T-cell (primary cell): ENCODE measurements at regions not wholly inside any gene's neighbourhood (a gene's known extent, or its start where the extent isn't known, plus 50 kb on each side); places are given as distances from the start of the nearest gene placed in this dataset.

Experiments used
- ATAC-seq, 4 experiments: fragments of 200-7000 bp in 3 of 4; fragments of 150-1000 bp in 1 of 4; cut with Tn5 transposase; replicated peaks in 1 of 4; 1 replicate in 3 of 4; 2 replicates in 1 of 4; pipeline ENCODE4 v1.10.0; 2021; ENCODE audit warnings: moderate library complexity in 3 of 4, mild to moderate bottlenecking in 2 of 4, moderate number of reproducible peaks in 1 of 4
- CTCF ChIA-PET, 2 donors: fragments of 300-600 bp; sonication (Branson Sonifier 250); formaldehyde crosslinking; loops; one replicate each; lab custom pipeline; 2022; ENCODE audit warnings: antibody characterized with exemption in 2 of 2; lab: Charles Lee
- POLR2A ChIA-PET, 2 donors: fragments of 300-600 bp; sonication (Branson Sonifier 250); formaldehyde crosslinking; loops; one replicate each; lab custom pipeline; 2022; ENCODE audit warnings: antibody characterized with exemption in 2 of 2; lab: Charles Lee
- DNase-seq, 35 experiments: peaks; one replicate each; pipeline versions ENCODE4 v3.0.0 to v3.0.0-alpha.2; 2013 to 2023
- H3K27ac ChIP-seq: one replicate; pipeline ENCODE4 v1.5.1; 2013; ENCODE audit warnings: low read length
- H3K27me3 ChIP-seq, 2 experiments: replicated peaks in 1 of 2; 1 replicate in 1 of 2; 2 replicates in 1 of 2; pipeline versions ENCODE4 v1.6.1 to v1.7.0; 2013; ENCODE audit warnings: low read length in 1 of 2, mixed read lengths in 1 of 2; ENCODE audit not compliant: control insufficient read depth in 2 of 2, insufficient read depth in 2 of 2; ENCODE audit errors: extremely low read depth in 1 of 2
- H3K36me3 ChIP-seq, 2 donors: 1 replicate in 1 of 2; 2 replicates in 1 of 2; pipeline versions ENCODE4 v1.6.1 to v1.7.0; 2013; ENCODE audit warnings: low read length in 1 of 2; ENCODE audit not compliant: control insufficient read depth in 2 of 2, insufficient read depth in 1 of 2; ENCODE audit errors: extremely low read depth in 1 of 2
- H3K4me1 ChIP-seq, 2 experiments: 1 replicate in 1 of 2; 2 replicates in 1 of 2; pipeline versions ENCODE4 v1.6.1 to v1.7.0; 2013; ENCODE audit warnings: low read length in 2 of 2, mixed read lengths in 1 of 2; ENCODE audit not compliant: insufficient read depth in 2 of 2, control insufficient read depth in 1 of 2; ENCODE audit errors: extremely low read depth in 1 of 2
- H3K4me3 ChIP-seq, 2 donors: 1 replicate in 1 of 2; 2 replicates in 1 of 2; pipeline versions ENCODE4 v1.5.1 to v1.7.0; 2013; ENCODE audit warnings: mild to moderate bottlenecking in 2 of 2, low read length in 1 of 2, moderate library complexity in 1 of 2; ENCODE audit not compliant: control insufficient read depth in 1 of 2; ENCODE audit errors: extremely low read depth in 1 of 2
- H3K9me3 ChIP-seq: 2 replicates; pipeline ENCODE4 v1.7.0; 2013
- H3K27ac Mint-ChIP-seq, 2 donors: one replicate each; pipeline ENCODE4 v1.8.0; 2020 to 2021; ENCODE audit warnings: mild to moderate bottlenecking in 2 of 2, mixed read lengths in 2 of 2
- H3K27me3 Mint-ChIP-seq, 2 donors: one replicate each; pipeline ENCODE4 v1.8.0; 2021 to 2022; ENCODE audit warnings: mixed read lengths in 2 of 2
- H3K36me3 Mint-ChIP-seq: one replicate; pipeline ENCODE4 v1.8.0; 2021; ENCODE audit warnings: mixed read lengths
- H3K4me1 Mint-ChIP-seq, 3 donors: one replicate each; pipeline ENCODE4 v1.8.0; 2020 to 2022; ENCODE audit warnings: mixed read lengths in 3 of 3, mild to moderate bottlenecking in 1 of 3
- H3K4me3 Mint-ChIP-seq, 3 donors: one replicate each; pipeline ENCODE4 v1.8.0; 2020 to 2022; ENCODE audit warnings: mild to moderate bottlenecking in 3 of 3, mixed read lengths in 3 of 3, moderate library complexity in 3 of 3
- H3K9me3 Mint-ChIP-seq, 3 donors: one replicate each; pipeline ENCODE4 v1.8.0; 2020 to 2022; ENCODE audit warnings: mixed read lengths in 3 of 3
- WGBS: methylation state at CpG from one replicate; pipeline ENCODE4 v1.1.5; 2013; ENCODE audit warnings: missing lambda C conversion rate; ENCODE audit not compliant: insufficient coverage; 5-methylcytosine and 5-hydroxymethylcytosine counted together

DNA sequence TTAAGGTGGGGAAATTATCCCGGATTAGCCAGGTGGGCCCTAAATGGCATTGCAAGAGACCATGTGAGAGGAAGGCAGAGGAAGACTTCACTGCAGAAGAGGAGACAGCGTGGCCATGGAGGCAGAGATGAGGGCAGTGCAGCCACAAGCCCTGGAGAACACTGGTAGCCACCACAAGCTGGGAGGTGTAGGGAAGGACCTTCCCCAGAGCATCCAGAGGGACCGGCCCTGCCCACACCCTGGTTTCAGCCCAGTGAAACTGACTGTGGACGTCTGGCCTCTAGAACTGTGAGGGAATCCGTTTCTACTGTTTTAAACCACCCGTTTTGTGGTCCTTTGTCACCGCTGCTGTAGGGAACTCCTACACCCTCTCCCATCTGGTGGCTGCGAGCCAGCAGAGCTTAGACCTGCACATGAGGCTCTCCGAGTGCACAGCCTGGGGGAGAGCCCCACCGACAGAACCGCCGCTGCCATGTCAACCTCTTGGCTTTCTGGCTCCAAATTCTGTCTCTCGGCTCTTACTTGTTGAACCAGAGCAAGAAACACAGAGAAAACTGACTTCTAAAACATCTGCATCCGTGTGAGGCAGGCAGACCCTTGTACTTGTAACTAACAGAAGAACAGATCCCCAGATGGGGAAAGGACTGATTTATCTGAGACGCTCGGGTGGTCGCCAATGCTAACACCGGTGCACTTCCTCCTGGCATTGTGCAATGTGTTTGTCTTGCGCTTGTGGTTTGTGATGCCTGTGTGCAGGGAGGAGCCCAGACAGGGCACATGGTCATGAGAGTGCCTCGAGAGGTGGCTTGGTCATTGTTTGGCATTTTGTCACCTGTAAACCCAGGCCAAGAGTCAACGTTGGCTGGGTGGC lies 90.8 kb upstream of the TMPRSS2 start:
- WGBS, result 37% methylated on average over 19 of the region's 21 CpGs
- H3K9me3 Mint-ChIP-seq, result no peaks in the 10 kb centered on the region
- no peaks in the 10 kb centered on the region for H3K36me3 Mint-ChIP-seq
- H3K27ac Mint-ChIP-seq, result no peak overlapping the region
- CTCF ChIA-PET, result no interaction called here
- H3K27me3 ChIP-seq, result peaks cover 0 to 19% of the 10 kb centered on the region in 2 experiments
- no peaks in the 10 kb centered on the region for H3K36me3 ChIP-seq
- ATAC-seq, result no peak
- no peaks in the 10 kb centered on the region for H3K9me3 ChIP-seq
- H3K27ac ChIP-seq, result no peak overlapping the region
- no peaks in the 10 kb centered on the region for H3K4me1 Mint-ChIP-seq
- H3K4me3 Mint-ChIP-seq, result no peak overlapping the region
- no peaks in the 10 kb centered on the region for H3K4me1 ChIP-seq
- no peak overlapping the region for H3K4me3 ChIP-seq
- peaks cover 13 to 26% of the 10 kb centered on the region in 2 donors for H3K27me3 Mint-ChIP-seq
- no peak for DNase-seq
- POLR2A ChIA-PET, result no interaction called here

DNA sequence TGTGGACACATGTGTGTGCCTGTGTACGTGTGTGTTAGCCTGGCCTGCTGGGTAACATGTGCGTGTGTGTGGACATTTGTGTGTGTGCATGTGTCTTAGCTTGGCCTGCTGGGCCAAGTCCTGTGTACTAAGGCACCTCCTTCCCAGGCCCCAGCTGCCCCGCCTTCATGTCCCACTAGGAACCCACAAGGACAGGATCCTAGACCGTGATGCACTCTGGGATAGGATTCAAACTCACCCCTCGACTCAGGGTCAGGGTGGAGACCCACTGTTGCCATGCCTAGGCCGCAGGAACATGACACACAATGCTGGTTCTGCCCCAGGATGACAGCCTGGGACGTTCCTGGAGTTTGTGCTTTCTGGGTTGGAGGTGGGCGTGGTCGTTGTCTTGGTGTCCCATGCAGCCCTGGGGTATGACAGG lies 89.9 kb upstream of the TMPRSS2 start:
- no peak for DNase-seq
- Histone ChIP-seq H3K36me3 (no peaks in the 10 kb centered on the region), H3K27ac (no peak overlapping the region), H3K4me3 (no peak overlapping the region), H3K4me1 (no peaks in the 10 kb centered on the region), H3K9me3 (no peaks in the 10 kb centered on the region), H3K27me3 (peaks cover 0 to 22% of the 10 kb centered on the region in 2 experiments)
- H3K27me3 Mint-ChIP-seq, result peaks cover 15 to 22% of the 10 kb centered on the region in 2 donors
- no peak overlapping the region for H3K27ac Mint-ChIP-seq
- no peaks in the 10 kb centered on the region for H3K36me3 Mint-ChIP-seq
- H3K4me3 Mint-ChIP-seq, result no peak overlapping the region
- WGBS, result 82% methylated on average over 3 of the region's 9 CpGs
- H3K4me1 Mint-ChIP-seq, result no peaks in the 10 kb centered on the region
- ChIA-PET CTCF (no interaction called here), POLR2A (no interaction called here)
- no peaks in the 10 kb centered on the region for H3K9me3 Mint-ChIP-seq
- ATAC-seq, result no peak

DNA sequence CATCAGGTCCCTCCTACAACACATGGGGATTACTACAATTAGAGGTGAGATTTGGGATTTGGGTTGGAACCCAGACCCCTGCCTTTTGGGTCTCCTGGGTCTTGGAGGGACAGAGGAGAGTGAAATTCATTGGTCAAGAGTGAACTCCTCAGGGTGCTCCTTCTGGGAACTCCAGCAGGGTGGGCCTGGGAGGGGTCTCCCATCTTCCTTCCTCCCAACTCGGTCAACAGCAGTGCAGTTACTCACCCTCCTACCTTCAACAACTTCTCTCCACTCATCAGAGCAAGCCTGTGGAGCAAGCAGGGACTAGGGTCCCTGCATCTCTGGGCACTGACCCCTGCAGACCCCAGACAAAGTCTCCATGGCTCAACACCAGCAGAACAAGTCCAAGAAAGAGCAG lies 89.3 kb upstream of the TMPRSS2 start:
- POLR2A ChIA-PET, result no interaction called here
- Mint-ChIP-seq H3K27me3 (peaks cover 17 to 21% of the 10 kb centered on the region in 2 donors), H3K4me1 (no peaks in the 10 kb centered on the region), H3K36me3 (no peaks in the 10 kb centered on the region), H3K27ac (no peak overlapping the region), H3K4me3 (no peak overlapping the region), H3K9me3 (no peaks in the 10 kb centered on the region)
- Histone ChIP-seq H3K27me3 (peaks cover 0 to 26% of the 10 kb centered on the region in 2 experiments), H3K4me1 (no peaks in the 10 kb centered on the region), H3K36me3 (no peaks in the 10 kb centered on the region), H3K4me3 (no peak overlapping the region), H3K9me3 (no peaks in the 10 kb centered on the region), H3K27ac (no peak overlapping the region)
- no peak for DNase-seq
- CTCF ChIA-PET, result no interaction called here
- ATAC-seq, result no peak
- WGBS, result 67% methylated on average over 1 of the region's 1 CpG

DNA sequence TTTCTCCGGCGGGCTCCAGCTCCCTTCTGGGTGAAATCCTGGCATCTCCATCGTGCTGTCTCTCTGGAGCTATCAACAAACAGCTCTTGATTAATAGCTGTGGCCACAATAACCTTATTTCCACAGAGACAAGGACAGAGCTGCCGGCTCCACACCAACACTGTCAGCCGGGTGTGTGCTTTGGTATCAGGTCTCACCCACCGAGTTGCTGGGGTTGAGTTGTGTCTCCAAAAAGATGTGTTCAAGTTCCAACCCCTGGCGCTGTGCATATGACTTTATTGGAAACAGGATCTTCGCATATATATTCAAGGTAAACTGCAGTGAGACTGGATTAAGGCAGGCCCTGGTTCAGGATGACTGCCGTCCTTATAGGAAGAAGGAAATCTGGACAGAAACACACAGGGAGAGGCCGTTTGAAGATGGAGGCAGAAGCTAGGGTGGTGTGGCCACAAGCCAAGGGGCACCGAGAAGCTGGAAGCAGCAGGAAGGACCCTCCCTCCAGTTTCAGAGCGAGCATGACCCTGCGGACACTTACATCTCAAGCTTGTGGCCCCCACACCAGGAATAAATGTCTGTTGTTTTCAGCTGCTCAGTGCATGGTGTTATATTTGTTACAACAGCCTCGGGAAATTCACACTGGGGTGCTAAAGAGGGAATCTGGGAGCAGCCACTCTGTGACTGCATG lies 88.4 kb upstream of the TMPRSS2 start:
- peaks cover 15 to 21% of the 10 kb centered on the region in 2 donors for H3K27me3 Mint-ChIP-seq
- ATAC-seq (no peak), DNase-seq (no peak)
- Histone ChIP-seq H3K27me3 (peaks cover 0 to 26% of the 10 kb centered on the region in 2 experiments), H3K4me1 (no peaks in the 10 kb centered on the region), H3K36me3 (no peaks in the 10 kb centered on the region), H3K27ac (no peak overlapping the region), H3K4me3 (no peak overlapping the region), H3K9me3 (no peaks in the 10 kb centered on the region)
- no peak overlapping the region for H3K4me3 Mint-ChIP-seq
- 83% methylated on average over 8 of the region's 14 CpGs for WGBS
- CTCF ChIA-PET, result no interaction called here
- H3K4me1 Mint-ChIP-seq, result no peaks in the 10 kb centered on the region
- H3K36me3 Mint-ChIP-seq, result no peaks in the 10 kb centered on the region
- POLR2A ChIA-PET, result no interaction called here
- H3K27ac Mint-ChIP-seq, result no peak overlapping the region
- no peaks in the 10 kb centered on the region for H3K9me3 Mint-ChIP-seq

DNA sequence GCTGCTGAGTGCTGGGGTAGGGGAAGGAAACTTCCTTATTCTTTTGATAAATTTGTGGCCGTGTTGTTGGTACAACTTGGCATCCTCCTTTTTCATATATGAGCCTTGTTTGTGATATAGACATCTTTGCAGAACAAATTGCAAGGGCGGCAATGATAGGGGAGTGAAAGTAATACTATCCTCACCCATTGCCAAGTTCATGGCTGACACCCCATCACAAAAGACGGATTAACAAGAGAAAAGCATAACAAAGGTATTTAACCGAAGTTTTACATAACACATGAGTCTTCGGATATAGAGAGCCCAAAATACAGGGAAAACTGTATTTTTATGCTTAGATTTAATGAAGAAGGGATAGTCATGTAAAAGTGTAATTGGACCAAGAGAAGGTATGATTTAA lies 86.3 kb upstream of the TMPRSS2 start:
- no peaks in the 10 kb centered on the region for H3K36me3 ChIP-seq
- no peak overlapping the region for H3K27ac Mint-ChIP-seq
- H3K4me3 ChIP-seq, result no peak overlapping the region
- H3K27me3 Mint-ChIP-seq, result peaks cover 14 to 22% of the 10 kb centered on the region in 2 donors
- WGBS, result 60% methylated on average over 1 of the region's 5 CpGs
- ATAC-seq, result no peak
- H3K4me1 ChIP-seq, result no peaks in the 10 kb centered on the region
- no peaks in the 10 kb centered on the region for H3K4me1 Mint-ChIP-seq
- no peak overlapping the region for H3K27ac ChIP-seq
- H3K36me3 Mint-ChIP-seq, result no peaks in the 10 kb centered on the region
- CTCF ChIA-PET, result no interaction called here
- H3K9me3 ChIP-seq, result no peaks in the 10 kb centered on the region
- DNase-seq, result no peak
- H3K4me3 Mint-ChIP-seq, result no peak overlapping the region
- POLR2A ChIA-PET, result no interaction called here
- peaks cover 0 to 24% of the 10 kb centered on the region in 2 experiments for H3K27me3 ChIP-seq
- H3K9me3 Mint-ChIP-seq, result no peaks in the 10 kb centered on the region

DNA sequence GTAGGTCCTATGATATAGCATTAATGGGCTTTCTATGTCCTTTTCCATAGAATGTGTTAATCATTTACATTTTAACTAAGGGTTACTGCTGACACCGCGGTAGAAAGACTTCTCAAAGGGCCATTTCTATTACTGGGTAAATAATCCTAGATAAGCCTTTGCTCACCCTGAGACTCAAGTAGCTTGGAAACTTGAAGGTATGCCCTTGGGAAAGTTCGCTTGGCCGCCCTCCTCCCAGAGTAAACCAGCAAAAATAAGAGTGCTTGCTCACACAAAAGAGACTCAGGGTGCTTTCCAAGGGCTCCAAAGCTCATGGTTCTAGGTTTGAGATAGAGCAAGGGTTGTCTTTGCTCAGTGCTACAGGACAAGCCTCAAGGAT lies 85.8 kb upstream of the TMPRSS2 start:
- DNase-seq (no peak), ATAC-seq (no peak)
- Mint-ChIP-seq H3K9me3 (no peaks in the 10 kb centered on the region), H3K27ac (no peak overlapping the region), H3K4me3 (no peak overlapping the region), H3K27me3 (peaks cover 14 to 22% of the 10 kb centered on the region in 2 donors), H3K4me1 (no peaks in the 10 kb centered on the region), H3K36me3 (no peaks in the 10 kb centered on the region)
- Histone ChIP-seq H3K27me3 (peaks cover 0 to 24% of the 10 kb centered on the region in 2 experiments), H3K4me3 (no peak overlapping the region), H3K36me3 (no peaks in the 10 kb centered on the region), H3K4me1 (no peaks in the 10 kb centered on the region), H3K9me3 (no peaks in the 10 kb centered on the region), H3K27ac (no peak overlapping the region)
- no CpG with 5 or more reads among the region's 4 CpGs for WGBS
- ChIA-PET POLR2A (no interaction called here), CTCF (no interaction called here)
